Mucosa of gallbladder (tissue), 1 donor: ENCODE measurements at regions not wholly inside any gene's neighbourhood (a gene's known extent, or its start where the extent isn't known, plus 50 kb on each side); places are given as distances from the start of the nearest gene placed in this dataset.

Experiments used
- DNase-seq: peaks from one replicate; pipeline ENCODE4 v3.0.0-alpha.2; 2020; ENCODE audit warnings: low spot score
- donor health status: DM: no; HTN: no; CAD: no.

- no peak for DNase-seq
These were observed 57.3 kb upstream of the FSTL5 start for GRCh38 chr4:162221148-162221547.
